ENCODE measurements at regions not wholly inside any gene's neighbourhood (a gene's known extent, or its start where the extent isn't known, plus 50 kb on each side); places are given as distances from the start of the nearest gene placed in this dataset.

- intact Hi-C loops (cut with DNase I) = no loop called here
- no peak for DNase-seq
- no peak for ATAC-seq (ENCODE audit: poor library complexity)
Measured at GRCh38 chr6:146865756-146866379, 267.1 kb downstream of the ADGB start.

GRCh38 chr6:146866731-146867414 is 268.1 kb downstream of the ADGB start:
- ATAC-seq (ENCODE audit: poor library complexity) = no peak
- DNase-seq = no peak
- intact Hi-C loops (cut with DNase I) = no loop called here

GRCh38 chr6:146868671-146869209 is 270.0 kb downstream of the ADGB start:
- ATAC-seq (ENCODE audit: poor library complexity) = no peak

GRCh38 chr6:146870760-146871159 is 272.0 kb downstream of the ADGB start:
- ATAC-seq (ENCODE audit: poor library complexity) (no peak), DNase-seq (no peak)
- intact Hi-C loops (cut with DNase I) = no loop called here

More at GRCh38 chr6:146868671-146869209, 270.0 kb downstream of the ADGB start:
- no peak for DNase-seq
- intact Hi-C loops (cut with DNase I) = no loop called here

GRCh38 chr6:146871611-146872425 is 273.0 kb downstream of the ADGB start:
- ATAC-seq (ENCODE audit: poor library complexity) = no peak
- intact Hi-C loops (cut with DNase I) = no loop called here

GRCh38 chr6:146872426-146872785 is 273.6 kb downstream of the ADGB start:
- intact Hi-C loops (cut with DNase I) = no loop called here
- DNase-seq (no peak), ATAC-seq (ENCODE audit: poor library complexity) (no peak)

More at GRCh38 chr6:146871611-146872425, 273.0 kb downstream of the ADGB start:
- no peak for DNase-seq

GRCh38 chr6:146874278-146875018 is 275.7 kb downstream of the ADGB start:
- intact Hi-C loops (cut with DNase I) = no loop called here
- DNase-seq = no peak
- ATAC-seq (ENCODE audit: poor library complexity) = no peak

- DNase-seq (no peak), ATAC-seq (ENCODE audit: poor library complexity) (no peak)
- intact Hi-C loops (cut with DNase I) = no loop called here
Measured at GRCh38 chr6:146875927-146876270, 277.1 kb downstream of the ADGB start.

- ATAC-seq (ENCODE audit: poor library complexity) (no peak), DNase-seq (no peak)
- intact Hi-C loops (cut with DNase I) = no loop called here
Measured at GRCh38 chr6:146876271-146877151, 277.7 kb downstream of the ADGB start.

- peak; percentile 39 for ATAC-seq (ENCODE audit: poor library complexity)
- intact Hi-C loops (cut with DNase I) = no loop called here
Measured at GRCh38 chr6:146878168-146878951, 279.6 kb downstream of the ADGB start.

GRCh38 chr6:146878952-146879340 is 280.2 kb downstream of the ADGB start:
- intact Hi-C loops (cut with DNase I) = no loop called here
- DNase-seq (no peak), ATAC-seq (ENCODE audit: poor library complexity) (peak; percentile 49)

More at GRCh38 chr6:146878168-146878951, 279.6 kb downstream of the ADGB start:
- no peak for DNase-seq

- DNase-seq (no peak), ATAC-seq (ENCODE audit: poor library complexity) (no peak)
- intact Hi-C loops (cut with DNase I) = no loop called here
Measured at GRCh38 chr6:146879406-146880117, 280.8 kb downstream of the ADGB start.

GRCh38 chr6:146881228-146882181 is 282.7 kb downstream of the ADGB start:
- ATAC-seq (ENCODE audit: poor library complexity) (no peak), DNase-seq (no peak)
- intact Hi-C loops (cut with DNase I) = no loop called here

- intact Hi-C loops (cut with DNase I) = no loop called here
- ATAC-seq (ENCODE audit: poor library complexity) = no peak
- DNase-seq = no peak
Measured at GRCh38 chr6:146883640-146884531, 285.1 kb downstream of the ADGB start.

GRCh38 chr6:146884728-146885127 is 286.0 kb downstream of the ADGB start:
- intact Hi-C loops (cut with DNase I) = no loop called here
- DNase-seq (no peak), ATAC-seq (ENCODE audit: poor library complexity) (no peak)

All from Right ventricle myocardium superior (tissue), 1 donor.